ENCODE measurements at regions not wholly inside any gene's neighbourhood (a gene's known extent, or its start where the extent isn't known, plus 50 kb on each side); places are given as distances from the start of the nearest gene placed in this dataset.

- intact Hi-C loops (cut with DNase I; ENCODE audit: low total_unique reads) = no loop called here
- no peaks in the 10 kb centered on the region for H3K4me1 ChIP-seq
- no peaks in the 10 kb centered on the region for H3K9me3 ChIP-seq
- no peak for TF ChIP-seq CTCF (IDR thresholded peaks at IDR 0.05)
- no peak for TF ChIP-seq POLR2A (IDR thresholded peaks at IDR 0.05)
- H3K27ac ChIP-seq = no peak overlapping the region
- no peaks in the 10 kb centered on the region for H3K36me3 ChIP-seq
- no peaks in the 10 kb centered on the region for H3K27me3 ChIP-seq
- DNase-seq = no peak
- no peak overlapping the region for H3K4me3 ChIP-seq
These were observed 53.4 kb upstream of the BCAR3 start for GRCh38 chr1:93734999-93735398.

- intact Hi-C loops (cut with DNase I; ENCODE audit: low total_unique reads) = no loop called here
- Histone ChIP-seq H3K27me3 (no peaks in the 10 kb centered on the region), H3K9me3 (no peaks in the 10 kb centered on the region), H3K4me3 (no peak overlapping the region), H3K27ac (no peak overlapping the region), H3K4me1 (no peaks in the 10 kb centered on the region), H3K36me3 (no peaks in the 10 kb centered on the region)
- DNase-seq = no peak
- TF ChIP-seq CTCF (IDR thresholded peaks at IDR 0.05) (no peak), POLR2A (IDR thresholded peaks at IDR 0.05) (no peak)
These were observed 51.7 kb upstream of the BCAR3 start for GRCh38 chr1:93733340-93733739.

- no peaks in the 10 kb centered on the region for H3K4me1 ChIP-seq
- no peak for DNase-seq
- no peaks in the 10 kb centered on the region for H3K36me3 ChIP-seq
- H3K27me3 ChIP-seq = no peaks in the 10 kb centered on the region
- H3K27ac ChIP-seq = no peak overlapping the region
- no peaks in the 10 kb centered on the region for H3K9me3 ChIP-seq
- intact Hi-C loops (cut with DNase I; ENCODE audit: low total_unique reads) = no loop called here
- no peak for TF ChIP-seq POLR2A (IDR thresholded peaks at IDR 0.05)
- TF ChIP-seq CTCF (IDR thresholded peaks at IDR 0.05) = no peak
- H3K4me3 ChIP-seq = no peak overlapping the region
These were observed 50.9 kb upstream of the BCAR3 start for GRCh38 chr1:93732514-93732913.

All from uterus (tissue), 3 donors.